ENCODE measurements at regions not wholly inside any gene's neighbourhood (a gene's known extent, or its start where the extent isn't known, plus 50 kb on each side); places are given as distances from the start of the nearest gene placed in this dataset.

GRCh38 chr14:38150075-38150474 is 57.6 kb upstream of the SSTR1 start:
- Mint-ChIP-seq H3K36me3 (ENCODE audit: low read depth) (no peaks in the 10 kb centered on the region), H3K27ac (ENCODE audit: unreplicated experiment) (no peak overlapping the region), H3K27me3 (ENCODE audit: low read depth) (peaks cover 3% of the 10 kb centered on the region), H3K9me3 (ENCODE audit: low read depth) (no peaks in the 10 kb centered on the region), H3K4me1 (ENCODE audit: low read depth) (no peaks in the 10 kb centered on the region), H3K4me3 (ENCODE audit: unreplicated experiment) (no peak overlapping the region)
- TF ChIP-seq, protein P1, sequence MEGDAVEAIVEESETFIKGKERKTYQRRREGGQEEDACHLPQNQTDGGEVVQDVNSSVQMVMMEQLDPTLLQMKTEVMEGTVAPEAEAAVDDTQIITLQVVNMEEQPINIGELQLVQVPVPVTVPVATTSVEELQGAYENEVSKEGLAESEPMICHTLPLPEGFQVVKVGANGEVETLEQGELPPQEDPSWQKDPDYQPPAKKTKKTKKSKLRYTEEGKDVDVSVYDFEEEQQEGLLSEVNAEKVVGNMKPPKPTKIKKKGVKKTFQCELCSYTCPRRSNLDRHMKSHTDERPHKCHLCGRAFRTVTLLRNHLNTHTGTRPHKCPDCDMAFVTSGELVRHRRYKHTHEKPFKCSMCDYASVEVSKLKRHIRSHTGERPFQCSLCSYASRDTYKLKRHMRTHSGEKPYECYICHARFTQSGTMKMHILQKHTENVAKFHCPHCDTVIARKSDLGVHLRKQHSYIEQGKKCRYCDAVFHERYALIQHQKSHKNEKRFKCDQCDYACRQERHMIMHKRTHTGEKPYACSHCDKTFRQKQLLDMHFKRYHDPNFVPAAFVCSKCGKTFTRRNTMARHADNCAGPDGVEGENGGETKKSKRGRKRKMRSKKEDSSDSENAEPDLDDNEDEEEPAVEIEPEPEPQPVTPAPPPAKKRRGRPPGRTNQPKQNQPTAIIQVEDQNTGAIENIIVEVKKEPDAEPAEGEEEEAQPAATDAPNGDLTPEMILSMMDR (IDR thresholded peaks at IDR 0.05), result no peak
- no peak for DNase-seq (ENCODE audit: low spot score)
